GM12878 (cell line): ENCODE measurements at regions not wholly inside any gene's neighbourhood (a gene's known extent, or its start where the extent isn't known, plus 50 kb on each side); places are given as distances from the start of the nearest gene placed in this dataset.

Experiments used
- ATAC-seq: fragments of 200-7000 bp; cut with Tn5 transposase; 3 replicates; pipeline ENCODE4 v1.9.1; 2020; ENCODE audit warnings: mild to moderate bottlenecking, moderate library complexity
- BruUV-seq: library from RNA; stranded (reverse); fragments of 400-500 nt; replicated peaks from 2 replicates; lab custom pipeline; 2021; lab: Mats Ljungman, UMichigan
- CTCF ChIA-PET: fragments of 300-600 bp; sonication (Branson Sonifier 250); formaldehyde crosslinking; extraction: SDS; loops from one replicate; lab custom pipeline; 2021; ENCODE audit warnings: inconsistent platforms; lab: Yijun Ruan, JAX
- POLR2A ChIA-PET: fragments of 350-600 bp; formaldehyde crosslinking; extraction: SDS; loops from one replicate; lab custom pipeline; 2021; ENCODE audit warnings: inconsistent platforms; lab: Charles Lee
- RAD21 ChIA-PET: fragments of 300-600 bp; sonication (Branson Sonifier 250); formaldehyde crosslinking; loops from one replicate; lab custom pipeline; 2023; ENCODE audit warnings: antibody characterized with exemption; ENCODE audit not compliant: unreplicated experiment; lab: Charles Lee
- SMC1A ChIA-PET: fragments of 300-600 bp; sonication (Branson Sonifier 250); formaldehyde crosslinking; loops from one replicate; lab custom pipeline; 2023; ENCODE audit not compliant: unreplicated experiment, uncharacterized antibody; lab: Charles Lee
- DNase-seq: peaks from one replicate; pipeline ENCODE4 v3.0.0-alpha.2; 2011; ENCODE audit warnings: low read depth, low spot score
- FAIRE-seq: peaks from 3 replicates; lab custom pipeline; 2011; peaks lifted over from hg19 to GRCh38; lab: Jason Lieb, UNC
- H2AFZ ChIP-seq: 2 replicates; pipeline ENCODE4 v1.6.0; 2011; ENCODE audit warnings: low read depth, low read length, control low read depth; ENCODE audit not compliant: control insufficient read depth
- H3K27ac ChIP-seq: 2 replicates; pipeline ENCODE4 v1.5.1; 2011; ENCODE audit warnings: control low read depth; ENCODE audit not compliant: control insufficient read depth, insufficient read depth
- H3K27me3 ChIP-seq, 2 experiments: replicated peaks in 1 of 2; 2 replicates each; pipeline versions ENCODE4 v1.6.0 to v1.6.1; 2011; ENCODE audit warnings: low read length in 1 of 2; ENCODE audit not compliant: control insufficient read depth in 2 of 2, insufficient read depth in 2 of 2
- H3K36me3 ChIP-seq, 2 experiments: 2 replicates each; pipeline ENCODE4 v1.5.1; 2011; ENCODE audit warnings: low read length in 1 of 2; ENCODE audit not compliant: control insufficient read depth in 2 of 2, insufficient read depth in 2 of 2
- H3K4me1 ChIP-seq: 2 replicates; pipeline ENCODE4 v1.6.1; 2011; ENCODE audit warnings: mild to moderate bottlenecking, low read length, moderate library complexity, mixed read lengths; ENCODE audit not compliant: control insufficient read depth, insufficient read depth
- H3K4me2 ChIP-seq: 2 replicates; pipeline ENCODE4 v1.6.0; 2011; ENCODE audit warnings: control low read depth; ENCODE audit not compliant: control insufficient read depth, insufficient read depth
- H3K4me3 ChIP-seq: fragments of 200-600 bp; sonication (generic); 2 replicates; pipeline ENCODE4 v1.5.1; 2016
- H3K79me2 ChIP-seq: 2 replicates; pipeline ENCODE4 v1.6.0; 2011; ENCODE audit warnings: low read length; ENCODE audit not compliant: control insufficient read depth, insufficient read depth
- H3K9ac ChIP-seq: 2 replicates; pipeline ENCODE4 v1.8.0; 2011; ENCODE audit warnings: low read length, control low read depth, mixed read lengths; ENCODE audit not compliant: control insufficient read depth, insufficient read depth
- H3K9me3 ChIP-seq: replicated peaks from 3 replicates; pipeline ENCODE4 v1.5.1; 2011; ENCODE audit warnings: mild to moderate bottlenecking, low read length; ENCODE audit not compliant: control insufficient read depth, insufficient read depth
- H4K20me1 ChIP-seq: 2 replicates; pipeline ENCODE4 v1.6.0; 2011; ENCODE audit not compliant: control insufficient read depth, insufficient read depth
- BCL11A ChIP-seq: IDR thresholded peaks from 2 replicates; pipeline ENCODE4 v1.6.1; 2011; ENCODE audit warnings: low read depth, low read length
- DPF2 ChIP-seq: fragments of 450-650 bp; IDR thresholded peaks from 2 replicates; pipeline ENCODE4 v1.6.1; 2017; ENCODE audit warnings: mild to moderate bottlenecking
- E2F4 ChIP-seq: IDR thresholded peaks from 2 replicates; pipeline ENCODE4 v1.6.1; 2012; ENCODE audit warnings: low read depth, low read length, improper control_type of control experiment
- EP300 ChIP-seq, 2 experiments: fragments of 150-350 bp in 1 of 2; IDR thresholded peaks; 2 replicates each; pipeline ENCODE4 v1.6.1; 2011 to 2012; ENCODE audit warnings: low read depth in 2 of 2, low read length in 2 of 2, borderline replicate concordance in 1 of 2, improper control_type of control experiment in 1 of 2, inconsistent platforms in 1 of 2; ENCODE audit not compliant: control insufficient read depth in 1 of 2
- MEF2B ChIP-seq: fragments of 450-650 bp; IDR thresholded peaks from 2 replicates; pipeline ENCODE4 v1.6.1; 2018; ENCODE audit warnings: mild to moderate bottlenecking, moderate library complexity; ENCODE audit not compliant: partially characterized antibody, poor library complexity, severe bottlenecking
- NR2C2 ChIP-seq: IDR thresholded peaks from 2 replicates; pipeline ENCODE4 v1.6.1; 2011; ENCODE audit warnings: borderline replicate concordance, low read depth; ENCODE audit not compliant: control insufficient read depth, insufficient read length
- PAX8 ChIP-seq: fragments of 450-650 bp; IDR thresholded peaks from 2 replicates; pipeline ENCODE4 v1.6.1; 2017; ENCODE audit warnings: mild to moderate bottlenecking, moderate library complexity
- PRDM15 ChIP-seq: fragments of 450-650 bp; formaldehyde crosslinking; IDR thresholded peaks from 2 replicates; pipeline ENCODE4 v1.4.0; 2020; ENCODE audit warnings: mild to moderate bottlenecking, moderate library complexity
- RBBP5 ChIP-seq: fragments of 200-600 bp; sonication (generic); conservative IDR thresholded peaks from 2 replicates; pipeline ENCODE4 v1.6.1; 2016
- TAF1 ChIP-seq: IDR thresholded peaks from 2 replicates; pipeline ENCODE4 v1.6.1; 2011; ENCODE audit warnings: mild to moderate bottlenecking, low read depth, low read length, borderline replicate concordance
- WGBS: methylation state at CpG from one replicate; pipeline ENCODE4 v1.1.6; 2016; ENCODE audit warnings: low lambda C conversion rate; ENCODE audit not compliant: insufficient replicate concordance, insufficient coverage; ENCODE audit errors: missing lambda C conversion rate; 5-methylcytosine and 5-hydroxymethylcytosine counted together
- in situ Hi-C: fragments of 300-500 bp; cut with MboI; formaldehyde crosslinking; loops from 9 replicates; pipeline ENCODE4 v1.14.3; 2018; ENCODE audit warnings: mixed read lengths
- intact Hi-C: fragments of 100-400 bp; cut with micrococcal nuclease; formaldehyde crosslinking; loops from one replicate; pipeline ENCODE4 v1.14.2; 2022; ENCODE audit not compliant: unreplicated experiment

- POLR2A ChIA-PET = no interaction called here
- FAIRE-seq = no peak
- Histone ChIP-seq H3K4me2 (no peak overlapping the region), H3K27ac (no peak overlapping the region), H3K4me3 (no peak overlapping the region), H3K9me3 (peaks cover 8% of the 10 kb centered on the region; the same call in 2 of the 3 replicates), H3K27me3 (0 out of 4 replicates have a peak, but pooled peaks cover 0 to 1% of the 10 kb centered on the region in 2 experiments), H3K79me2 (no peaks in the 10 kb centered on the region), H4K20me1 (no peaks in the 10 kb centered on the region), H2AFZ (no peak overlapping the region), H3K36me3 (no peaks in the 10 kb centered on the region), H3K9ac (no peak overlapping the region), H3K4me1 (no peaks in the 10 kb centered on the region)
- ATAC-seq = no peak
- intact Hi-C loops = no loop called here
- CTCF ChIA-PET = no interaction called here
- BruUV-seq = no TSS peak
- RAD21 ChIA-PET = no interaction called here
- SMC1A ChIA-PET = interaction anchor here (1.1 to 1.4 kb wide), 2 partner anchors 10 to 173 kb away, joined by 3 to 6 read pairs; no protein-coding TSS in a partner anchor
- no peak for TF ChIP-seq EP300 (IDR thresholded peaks at IDR 0.05; ENCODE audit: borderline replicate concordance in 1 of 2, control insufficient read depth in 1 of 2, low read depth in 2 of 2, low read length in 2 of 2)
- no peak for TF ChIP-seq E2F4
- TF ChIP-seq TAF1 = no peak
- no peak for TF ChIP-seq BCL11A
- TF ChIP-seq DPF2 = no peak
- no peak for TF ChIP-seq PRDM15 (CRISPR knock-in tag)
- TF ChIP-seq RBBP5 = no peak
- TF ChIP-seq MEF2B = no peak
- TF ChIP-seq NR2C2 = no peak
- no peak for TF ChIP-seq PAX8
- in situ Hi-C loops = no loop called here
- 32% methylated on average over 5 of the region's 5 CpGs for WGBS
- no peak for DNase-seq
These were observed 284.5 kb downstream of the ZNF608 start for GRCh38 chr5:124461941-124462340.
